ENCODE measurements at regions not wholly inside any gene's neighbourhood (a gene's known extent, or its start where the extent isn't known, plus 50 kb on each side); places are given as distances from the start of the nearest gene placed in this dataset.
"Not testable (repeated sequence)": the region's sequence is repeated elsewhere in the genome, so short reads cannot be mapped to it uniquely, and the experiment has no call there.

- DNase-seq (ENCODE audit: low spot score): no peak
Measured at GRCh38 chrX:66912417-66912816, 273.5 kb upstream of the EDA2R start.

- DNase-seq (ENCODE audit: low spot score): no peak
Measured at GRCh38 chrX:66902081-66902480, 263.2 kb upstream of the EDA2R start.

- no peak for DNase-seq (ENCODE audit: low spot score)
Measured at GRCh38 chrX:66900886-66901285, 262.0 kb upstream of the EDA2R start.

- no peak for DNase-seq (ENCODE audit: low spot score)
Measured at GRCh38 chrX:66892004-66892403, 253.1 kb upstream of the EDA2R start.

- no peak for DNase-seq (ENCODE audit: low spot score)
Measured at GRCh38 chrX:66889418-66889817, 250.5 kb upstream of the EDA2R start.

- DNase-seq (ENCODE audit: low spot score): no peak
Measured at GRCh38 chrX:66882101-66882500, 243.2 kb upstream of the EDA2R start.

- no peak for DNase-seq (ENCODE audit: low spot score)
Measured at GRCh38 chrX:66876776-66877175, 237.9 kb upstream of the EDA2R start.

- no peak for DNase-seq (ENCODE audit: low spot score)
Measured at GRCh38 chrX:66872771-66873170, 233.9 kb upstream of the EDA2R start.

- DNase-seq (ENCODE audit: low spot score): no peak
Measured at GRCh38 chrX:66863721-66864120, 224.8 kb upstream of the EDA2R start.

- DNase-seq (ENCODE audit: low spot score): no peak
Measured at GRCh38 chrX:66833426-66833825, 194.5 kb upstream of the EDA2R start.

GRCh38 chrX:66815227-66815626 lies 176.3 kb upstream of the EDA2R start:
- DNase-seq (ENCODE audit: low spot score): no peak

GRCh38 chrX:66794514-66794913 lies 155.6 kb upstream of the EDA2R start:
- DNase-seq (ENCODE audit: low spot score): not testable (repeated sequence)

GRCh38 chrX:66766318-66766717 lies 127.4 kb upstream of the EDA2R start:
- DNase-seq (ENCODE audit: low spot score): no peak

- no peak for DNase-seq (ENCODE audit: low spot score)
Measured at GRCh38 chrX:66760651-66761050, 121.8 kb upstream of the EDA2R start.

GRCh38 chrX:66756717-66757116 lies 117.8 kb upstream of the EDA2R start:
- no peak for DNase-seq (ENCODE audit: low spot score)

- no peak for DNase-seq (ENCODE audit: low spot score)
Measured at GRCh38 chrX:66751136-66751782, 112.4 kb upstream of the EDA2R start.

GRCh38 chrX:66744519-66744918 lies 105.6 kb upstream of the EDA2R start:
- DNase-seq (ENCODE audit: low spot score): not testable (repeated sequence)

GRCh38 chrX:66731398-66731797 lies 92.5 kb upstream of the EDA2R start:
- DNase-seq (ENCODE audit: low spot score): peak; percentile 38

GRCh38 chrX:66728818-66729271 lies 90.0 kb upstream of the EDA2R start:
- peak; percentile 69 for DNase-seq (ENCODE audit: low spot score)

- no peak for DNase-seq (ENCODE audit: low spot score)
Measured at GRCh38 chrX:66717926-66718325, 79.0 kb upstream of the EDA2R start.

GRCh38 chrX:66698273-66699204 lies 59.7 kb upstream of the EDA2R start:
- DNase-seq (ENCODE audit: low spot score): no peak

GRCh38 chrX:66692512-66692911 lies 53.6 kb upstream of the EDA2R start:
- not testable (repeated sequence) for DNase-seq (ENCODE audit: low spot score)

Data from globus pallidus (tissue), 1 donor.